ENCODE measurements at regions not wholly inside any gene's neighbourhood (a gene's known extent, or its start where the extent isn't known, plus 50 kb on each side); places are given as distances from the start of the nearest gene placed in this dataset.
A peak's percentile ranks its signal among the peaks of the same experiment; 100 is the strongest.

- DNase-seq = peak; percentile 83
These were observed 115.6 kb upstream of the SLC45A1 start for GRCh38 chr1:8202182-8202905.

- peak; percentile 27 for DNase-seq
These were observed 116.5 kb upstream of the SLC45A1 start for GRCh38 chr1:8201331-8201861.

DNA sequence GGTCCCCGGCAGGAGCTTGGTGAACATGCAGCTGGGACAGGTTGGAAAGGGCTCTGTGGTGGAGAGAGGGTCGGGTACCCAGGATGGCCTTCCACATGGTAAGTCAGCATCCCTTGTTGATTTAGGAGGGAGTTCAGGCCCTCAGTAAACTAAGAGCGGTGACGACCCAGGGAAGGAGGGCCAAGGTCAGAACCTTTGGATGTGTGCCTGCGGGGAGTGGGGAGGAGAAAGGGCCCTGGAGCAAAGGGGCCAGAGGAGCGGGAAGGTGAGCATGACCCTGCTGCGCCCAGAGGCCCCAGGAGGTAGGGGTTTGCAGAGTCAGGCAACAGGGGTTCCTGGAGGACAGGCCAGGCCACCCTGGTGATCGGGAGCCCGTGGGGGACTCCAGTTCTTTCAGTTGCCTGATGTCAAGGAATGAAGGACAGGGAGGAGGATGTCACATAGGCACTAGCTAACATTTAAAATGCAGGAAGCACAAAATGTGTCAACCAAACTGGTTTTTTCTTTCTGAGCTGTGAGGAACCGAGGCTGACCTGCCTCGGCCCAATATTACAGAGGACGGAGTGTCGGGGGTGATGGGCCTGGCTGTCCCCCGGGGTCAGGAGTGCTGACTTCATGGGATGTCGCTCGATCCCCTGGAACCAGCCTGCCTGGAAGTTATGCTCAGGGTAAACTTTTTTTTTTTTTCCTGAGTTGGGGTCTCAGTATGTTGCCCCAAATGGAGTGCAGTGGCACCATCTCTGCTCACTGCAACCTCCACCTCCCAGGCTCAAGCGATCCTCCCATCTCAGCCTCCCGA is 117.4 kb upstream of the SLC45A1 start:
- no peak for DNase-seq

GRCh38 chr1:8198522-8198921 is 119.4 kb upstream of the SLC45A1 start:
- DNase-seq = no peak

- peak; percentile 87 for DNase-seq
These were observed 120.2 kb upstream of the SLC45A1 start for GRCh38 chr1:8197493-8198282.

DNA sequence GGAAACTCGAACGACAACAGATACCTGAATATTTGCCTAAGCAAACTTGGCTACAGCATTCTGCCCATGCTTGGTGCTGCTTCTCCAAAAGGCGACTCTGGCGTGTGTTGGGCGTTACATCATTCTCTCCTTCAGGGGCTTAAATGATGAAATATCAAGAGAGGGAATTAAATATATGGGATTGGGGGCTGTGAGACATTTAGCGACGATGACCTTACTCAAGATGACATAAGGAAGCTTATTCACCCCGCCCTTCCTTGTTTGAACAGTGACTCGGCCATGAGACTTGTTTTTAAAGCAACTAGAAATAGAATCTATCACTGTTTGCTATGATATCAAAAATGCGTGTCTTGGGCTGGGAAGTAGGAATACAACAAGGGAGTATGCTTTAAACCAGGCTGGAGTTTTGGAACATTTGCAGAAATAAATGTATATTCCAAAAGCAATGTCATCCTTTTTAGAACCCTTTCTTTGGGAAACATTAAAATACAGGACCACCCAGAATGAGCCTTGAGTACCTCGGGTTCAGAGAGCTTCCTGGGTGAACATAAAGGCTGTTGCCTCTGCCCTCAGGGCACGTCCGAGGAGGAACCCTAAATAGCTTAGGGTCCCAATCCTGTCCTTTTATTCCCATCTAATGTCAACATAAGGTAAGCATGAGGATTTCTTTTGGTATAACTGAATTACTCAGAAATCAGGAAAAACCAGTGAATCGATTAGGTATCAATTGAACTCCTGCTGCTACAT is 123.3 kb upstream of the SLC45A1 start:
- DNase-seq = peak; percentile 51

DNA sequence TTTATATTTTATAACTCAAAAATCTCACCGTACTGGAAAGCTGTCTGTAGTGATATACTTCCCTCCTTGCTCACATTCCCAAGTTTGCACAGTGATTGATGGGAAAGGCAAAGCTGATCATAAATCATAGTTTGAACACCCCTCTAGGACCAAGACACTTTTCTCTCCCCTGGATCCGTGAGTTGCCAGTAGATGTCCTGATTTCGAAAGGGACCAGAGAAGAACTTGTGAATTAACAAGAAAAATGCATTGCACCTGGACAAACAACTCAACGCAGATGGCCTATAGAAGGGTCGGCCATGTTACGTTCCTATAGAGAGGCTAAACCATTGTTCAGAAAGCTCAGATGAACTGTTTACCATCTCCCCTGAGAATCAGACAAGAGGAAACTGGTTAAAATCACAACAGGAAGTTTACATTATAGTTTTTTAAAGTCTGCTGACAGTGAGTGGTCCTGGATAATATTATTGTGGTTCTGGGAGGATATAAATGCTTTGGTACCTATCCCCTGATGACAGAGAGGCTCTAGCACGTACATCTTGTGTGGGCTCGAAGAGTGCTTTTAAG is 124.0 kb upstream of the SLC45A1 start:
- DNase-seq = no peak

- no peak for DNase-seq
These were observed 126.4 kb upstream of the SLC45A1 start for GRCh38 chr1:8191474-8191873.

GRCh38 chr1:8189931-8190483 is 127.9 kb upstream of the SLC45A1 start:
- no peak for DNase-seq

DNA sequence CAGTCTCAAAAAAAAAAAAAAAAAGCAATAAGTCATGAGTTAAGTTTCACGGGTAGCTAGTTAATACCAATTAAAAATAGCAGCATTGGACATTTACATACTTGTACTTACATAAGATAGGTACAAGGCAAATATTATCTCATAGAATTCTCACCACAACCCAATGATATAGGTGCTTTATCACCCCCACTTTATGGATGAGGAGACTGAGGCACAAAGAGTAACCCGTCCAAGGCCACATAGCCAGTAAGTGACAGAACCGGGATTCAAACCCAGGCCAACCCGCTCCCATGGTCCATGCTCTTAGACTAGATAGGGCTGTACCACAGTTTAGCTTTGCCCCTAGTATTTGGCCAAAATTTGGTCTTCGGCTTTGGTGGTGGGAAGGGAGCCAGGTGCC is 132.5 kb upstream of the SLC45A1 start:
- no peak for DNase-seq

DNA sequence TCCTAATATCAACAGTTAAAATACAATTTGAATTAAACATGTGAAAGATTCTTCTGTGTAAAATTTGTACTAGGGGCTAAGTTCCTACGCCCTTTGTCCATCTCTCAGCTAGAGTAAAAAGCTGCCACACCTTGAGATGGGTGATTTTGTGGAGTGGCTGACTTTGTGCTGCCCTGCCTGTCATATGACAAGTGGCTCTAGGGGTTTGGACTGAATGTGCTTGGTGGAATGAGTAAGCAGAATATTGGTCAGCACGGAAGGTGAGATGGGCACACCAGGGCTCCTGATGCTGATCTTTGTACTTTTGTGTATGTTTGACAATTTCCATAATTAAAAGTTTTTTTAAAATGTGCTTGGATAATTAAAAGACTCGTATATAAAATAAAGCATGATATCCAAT is 133.6 kb upstream of the SLC45A1 start:
- DNase-seq = no peak

DNA sequence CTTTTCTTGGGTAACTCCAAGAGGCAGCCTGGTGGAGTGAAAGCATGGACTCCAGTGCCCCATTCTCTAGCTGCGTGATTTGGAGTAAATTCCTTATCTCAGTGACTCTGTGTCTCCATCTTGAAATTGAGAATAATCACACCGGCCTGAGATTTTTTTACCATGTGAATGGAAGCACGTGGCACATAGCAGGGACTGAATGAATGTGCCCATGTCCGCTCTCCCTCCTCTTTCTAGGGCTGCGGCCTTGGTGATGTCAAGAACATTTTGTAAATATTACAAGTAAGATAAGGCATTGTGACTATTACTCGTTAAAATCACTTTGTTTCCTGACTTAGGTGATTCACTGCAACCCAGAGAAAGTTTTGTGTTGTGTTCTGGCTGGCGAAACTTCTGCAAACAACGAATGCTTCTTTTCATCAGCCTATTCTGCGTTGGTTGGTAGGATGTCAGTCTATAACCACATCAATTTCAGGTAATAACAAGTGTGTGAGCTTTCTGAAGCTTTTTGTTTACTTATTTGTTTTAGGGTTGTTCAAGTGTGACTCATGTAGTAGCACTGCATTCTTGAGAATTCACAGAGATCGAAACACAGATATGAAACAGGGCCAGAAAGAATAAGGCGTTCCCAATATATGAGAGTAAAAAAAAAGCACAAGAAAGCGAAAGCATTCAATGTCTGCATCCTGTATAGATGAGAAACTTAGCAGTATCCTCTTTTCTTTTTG is 135.7 kb upstream of the SLC45A1 start:
- no peak for DNase-seq

- DNase-seq = no peak
These were observed 138.7 kb upstream of the SLC45A1 start for GRCh38 chr1:8179132-8179793.

- no peak for DNase-seq
These were observed 141.6 kb upstream of the SLC45A1 start for GRCh38 chr1:8176279-8176678.

GRCh38 chr1:8174807-8175206 is 143.1 kb upstream of the SLC45A1 start:
- no peak for DNase-seq

DNA sequence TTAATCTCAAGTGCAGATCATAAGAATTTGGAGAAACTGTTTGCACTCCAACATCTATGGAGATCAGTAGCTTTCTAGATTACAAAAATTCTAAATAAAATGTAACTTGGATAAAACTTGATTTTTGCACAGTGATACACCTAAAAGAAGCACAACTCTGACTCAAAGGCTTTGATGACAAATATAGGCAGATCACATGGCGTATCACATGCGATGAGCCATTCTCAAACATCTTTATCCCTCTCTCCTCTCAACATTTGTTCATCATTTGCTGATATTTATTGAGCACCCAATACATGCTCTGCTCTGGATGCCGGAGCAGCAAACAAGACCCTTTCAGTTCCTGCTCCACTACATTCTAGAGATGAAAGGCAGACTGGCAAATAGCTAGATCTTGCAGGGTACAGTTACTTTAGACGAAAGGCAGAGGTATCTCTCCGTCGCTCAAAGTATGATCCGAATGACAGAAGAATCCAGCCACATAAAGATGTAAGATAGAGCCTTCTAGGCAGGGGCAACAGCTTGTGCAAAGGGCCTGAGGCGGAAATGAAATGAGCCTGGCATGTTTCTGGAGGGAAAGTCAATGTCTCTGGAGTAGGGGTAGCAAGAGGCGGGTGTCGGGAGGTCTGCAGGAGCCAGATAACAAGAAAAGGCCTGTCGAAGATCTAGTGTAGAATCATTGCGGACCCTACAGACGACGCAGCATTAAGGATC is 145.8 kb upstream of the ERRFI1 start:
- DNase-seq = peak; percentile 17

DNA sequence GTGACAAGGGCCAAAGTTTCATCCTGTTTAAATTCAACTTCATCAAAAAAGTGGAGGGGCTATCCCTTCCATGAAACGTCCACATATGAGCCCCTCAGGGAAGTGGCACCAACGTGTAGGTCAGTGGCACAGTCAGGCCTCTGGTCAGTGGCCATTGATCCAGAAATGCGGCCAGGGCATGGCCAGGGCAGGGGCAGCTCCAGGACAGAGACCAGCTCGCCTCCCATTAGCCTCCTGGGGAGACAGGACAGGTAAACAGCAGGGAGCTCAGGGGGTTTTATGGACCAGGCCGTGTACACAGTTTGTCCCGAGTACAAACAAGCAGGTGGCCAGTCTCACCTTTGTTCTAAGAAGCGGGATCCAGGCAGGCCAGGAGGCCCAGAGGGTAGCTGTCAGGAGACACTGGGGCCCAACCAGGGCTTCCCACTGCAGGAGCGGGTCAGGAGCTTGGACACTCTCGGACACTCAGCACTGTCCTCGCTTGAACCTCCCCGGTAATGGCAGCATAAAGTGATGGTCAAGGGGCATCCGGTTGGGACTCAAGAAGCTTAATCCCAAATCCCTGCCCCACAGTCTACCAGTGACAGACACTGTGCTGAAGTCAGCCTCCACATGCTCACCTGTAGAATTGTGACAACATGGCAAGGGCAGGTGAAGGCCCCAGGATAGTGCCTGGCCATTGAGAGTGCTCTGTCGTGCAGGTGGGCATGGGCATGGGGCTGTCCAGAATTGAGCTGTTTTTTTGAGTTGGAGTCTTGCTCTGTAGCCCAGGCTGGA is 144.1 kb upstream of the ERRFI1 start:
- no peak for DNase-seq

GRCh38 chr1:8169364-8170058 is 143.4 kb upstream of the ERRFI1 start:
- peak; percentile 92 for DNase-seq

All from fibroblast of skin of abdomen (primary cell).